ENCODE measurements at regions not wholly inside any gene's neighbourhood (a gene's known extent, or its start where the extent isn't known, plus 50 kb on each side); places are given as distances from the start of the nearest gene placed in this dataset.
"Not testable (repeated sequence)": the region's sequence is repeated elsewhere in the genome, so short reads cannot be mapped to it uniquely, and the experiment has no call there.

DNA sequence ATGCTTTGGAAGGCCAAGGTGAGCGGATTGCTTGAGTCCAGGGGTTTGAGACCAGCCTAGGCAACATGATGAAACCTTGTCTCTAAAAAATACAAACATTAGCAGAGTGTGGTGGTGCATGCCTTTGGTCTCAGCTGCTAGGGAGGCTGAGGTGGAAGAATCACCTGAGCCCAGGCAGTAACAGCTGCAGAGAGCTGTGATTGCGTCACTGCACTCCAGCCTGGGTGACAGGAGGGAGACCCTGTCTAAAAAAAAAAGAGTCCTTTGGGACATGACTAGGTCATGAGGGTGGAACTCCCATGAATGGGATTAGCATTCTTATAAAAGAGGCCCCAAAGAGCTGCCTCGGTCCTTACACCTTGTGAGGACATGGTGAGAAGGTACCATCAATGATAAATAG lies 436.0 kb upstream of the NR5A2 start:
- no peak overlapping the region for H3K27ac ChIP-seq (ENCODE audit: low read depth in 1 of 3, low read length in 2 of 3)
- WGBS, 3 donors = 92 to 97% (median 95%) methylated on average over 3 of the region's 3 CpGs
- H3K4me1 ChIP-seq (ENCODE audit: control insufficient read depth in 3 of 3, insufficient read depth in 2 of 3, low read depth in 1 of 3, low read length in 2 of 3) = no peaks in the 10 kb centered on the region
- FAIRE-seq (no peak), DNase-seq (no peak)
- no peak overlapping the region for H3K4me3 ChIP-seq (ENCODE audit: low read depth in 1 of 3, low read length in 3 of 3)
- H3K9me3 ChIP-seq (ENCODE audit: control insufficient read depth in 2 of 2, insufficient read depth in 1 of 2, low read depth in 1 of 2, low read length in 1 of 2) = no peaks in the 10 kb centered on the region
- no peaks in the 10 kb centered on the region for H3K27me3 ChIP-seq (ENCODE audit: control insufficient read depth in 3 of 3, insufficient read depth in 3 of 3, low read length in 3 of 3)
- H3K36me3 ChIP-seq (ENCODE audit: control insufficient read depth in 3 of 3, insufficient read depth in 2 of 3, low read depth in 1 of 3, low read length in 3 of 3) = no peaks in the 10 kb centered on the region

DNA sequence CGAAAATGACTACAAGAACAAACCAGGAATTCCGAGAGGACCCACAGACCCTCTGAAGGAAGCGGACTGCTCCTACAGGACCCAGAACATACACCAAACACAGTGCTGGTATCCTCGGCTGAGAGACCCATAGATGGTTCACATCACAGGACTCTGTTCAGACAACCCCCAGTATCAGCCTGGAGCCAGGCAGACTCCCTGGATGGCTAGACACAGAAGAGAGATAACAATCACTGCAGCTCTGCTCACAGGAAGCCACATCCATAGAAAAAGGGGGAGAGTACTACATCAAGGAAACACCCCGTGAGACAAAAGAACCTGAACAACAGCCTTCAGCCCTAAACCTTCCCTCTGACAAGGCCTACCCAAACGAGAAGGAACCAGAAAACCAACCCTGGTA lies 434.0 kb upstream of the NR5A2 start:
- H3K27me3 ChIP-seq (ENCODE audit: control insufficient read depth in 3 of 3, insufficient read depth in 3 of 3, low read length in 3 of 3) = no peaks in the 10 kb centered on the region
- FAIRE-seq (no peak), DNase-seq (no peak)
- H3K4me3 ChIP-seq (ENCODE audit: low read depth in 1 of 3, low read length in 3 of 3) = no peak overlapping the region
- H3K27ac ChIP-seq (ENCODE audit: low read depth in 1 of 3, low read length in 2 of 3) = no peak overlapping the region
- no peaks in the 10 kb centered on the region for H3K9me3 ChIP-seq (ENCODE audit: control insufficient read depth in 2 of 2, insufficient read depth in 1 of 2, low read depth in 1 of 2, low read length in 1 of 2)
- 77 to 81% (median 80%) methylated on average over 6 of the region's 6 CpGs for WGBS, 3 donors
- no peaks in the 10 kb centered on the region for H3K4me1 ChIP-seq (ENCODE audit: control insufficient read depth in 3 of 3, insufficient read depth in 2 of 3, low read depth in 1 of 3, low read length in 2 of 3)
- H3K36me3 ChIP-seq (ENCODE audit: control insufficient read depth in 3 of 3, insufficient read depth in 2 of 3, low read depth in 1 of 3, low read length in 3 of 3) = no peaks in the 10 kb centered on the region

DNA sequence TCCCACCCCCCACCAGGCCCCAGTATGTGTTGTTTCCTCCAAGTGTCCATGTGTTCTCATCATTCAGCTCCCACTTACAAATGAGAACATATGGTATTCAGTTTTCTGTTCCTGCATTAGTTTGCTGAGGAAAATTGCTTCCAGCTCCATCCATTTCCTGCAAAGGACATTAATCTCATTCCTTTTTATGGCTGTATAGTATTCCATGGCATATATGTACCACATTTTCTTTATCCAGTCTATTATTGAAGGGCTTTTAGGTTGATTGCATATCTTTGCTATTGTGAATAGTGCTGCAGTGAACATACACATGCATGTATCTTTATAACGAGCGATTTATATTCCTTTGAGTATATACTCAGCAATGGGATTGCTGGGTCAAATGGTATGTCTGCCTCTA lies 431.1 kb upstream of the NR5A2 start:
- not testable (repeated sequence) for H3K27ac ChIP-seq (ENCODE audit: low read depth in 1 of 3, low read length in 2 of 3); H3K4me1 ChIP-seq (ENCODE audit: control insufficient read depth in 3 of 3, insufficient read depth in 2 of 3, low read depth in 1 of 3, low read length in 2 of 3); H3K4me3 ChIP-seq (ENCODE audit: low read depth in 1 of 3, low read length in 3 of 3); H3K9me3 ChIP-seq (ENCODE audit: control insufficient read depth in 2 of 2, insufficient read depth in 1 of 2, low read depth in 1 of 2, low read length in 1 of 2); H3K27me3 ChIP-seq (ENCODE audit: control insufficient read depth in 3 of 3, insufficient read depth in 3 of 3, low read length in 3 of 3); DNase-seq; H3K36me3 ChIP-seq (ENCODE audit: control insufficient read depth in 3 of 3, insufficient read depth in 2 of 3, low read depth in 1 of 3, low read length in 3 of 3); FAIRE-seq
- 91 to 97% (median 95%) methylated on average over 2 of the region's 2 CpGs for WGBS, 3 donors

DNA sequence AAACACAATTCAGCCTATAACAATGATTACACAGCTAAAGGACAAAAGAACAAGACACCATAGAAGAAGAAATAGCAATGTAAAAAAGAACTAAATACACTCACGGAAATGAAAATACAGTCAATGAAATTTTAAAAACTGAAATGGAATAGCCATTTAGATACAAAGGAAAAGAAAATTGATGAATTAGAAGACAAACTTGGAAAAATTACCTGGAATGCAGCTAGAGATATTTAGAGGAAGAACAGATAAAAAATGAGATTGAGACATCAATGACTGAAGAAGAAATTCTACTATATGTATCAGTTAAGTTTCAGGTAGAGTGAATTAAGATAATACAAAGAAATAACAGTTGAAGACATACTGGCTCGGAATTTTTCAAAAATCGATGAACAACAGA lies 430.4 kb upstream of the NR5A2 start:
- H3K27ac ChIP-seq (ENCODE audit: low read depth in 1 of 3, low read length in 2 of 3) = no peak overlapping the region
- DNase-seq = no peak
- H3K36me3 ChIP-seq (ENCODE audit: control insufficient read depth in 3 of 3, insufficient read depth in 2 of 3, low read depth in 1 of 3, low read length in 3 of 3) = no peaks in the 10 kb centered on the region
- no peaks in the 10 kb centered on the region for H3K9me3 ChIP-seq (ENCODE audit: control insufficient read depth in 2 of 2, insufficient read depth in 1 of 2, low read depth in 1 of 2, low read length in 1 of 2)
- FAIRE-seq = no peak
- H3K4me3 ChIP-seq (ENCODE audit: low read depth in 1 of 3, low read length in 3 of 3) = no peak overlapping the region
- no peaks in the 10 kb centered on the region for H3K4me1 ChIP-seq (ENCODE audit: control insufficient read depth in 3 of 3, insufficient read depth in 2 of 3, low read depth in 1 of 3, low read length in 2 of 3)
- no peaks in the 10 kb centered on the region for H3K27me3 ChIP-seq (ENCODE audit: control insufficient read depth in 3 of 3, insufficient read depth in 3 of 3, low read length in 3 of 3)
- WGBS, 3 donors = 73 to 90% (median 90%) methylated on average over 3 of the region's 3 CpGs

DNA sequence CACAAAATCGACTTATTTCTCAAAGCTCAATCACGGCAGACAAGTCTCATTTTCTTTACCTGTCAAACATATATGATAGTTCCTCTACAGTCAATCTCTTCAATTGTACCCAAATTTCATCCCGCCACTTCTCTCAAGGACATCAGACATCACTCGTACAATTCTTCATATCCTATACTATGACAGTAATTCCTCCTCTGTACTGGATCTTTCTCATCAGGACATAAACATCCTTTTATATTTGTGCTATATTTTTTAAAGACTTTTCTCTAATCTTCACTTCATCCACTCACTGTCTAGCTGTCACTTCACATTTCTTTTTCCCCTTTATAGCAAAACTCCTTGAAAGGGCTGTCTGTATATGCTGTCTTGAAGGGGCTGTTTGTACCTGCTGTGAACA lies 419.1 kb upstream of the NR5A2 start:
- no peak overlapping the region for H3K27ac ChIP-seq (ENCODE audit: low read depth in 1 of 3, low read length in 2 of 3)
- no peaks in the 10 kb centered on the region for H3K9me3 ChIP-seq (ENCODE audit: control insufficient read depth in 2 of 2, insufficient read depth in 1 of 2, low read depth in 1 of 2, low read length in 1 of 2)
- no peak for FAIRE-seq
- no peak overlapping the region for H3K4me3 ChIP-seq (ENCODE audit: low read depth in 1 of 3, low read length in 3 of 3)
- no peaks in the 10 kb centered on the region for H3K4me1 ChIP-seq (ENCODE audit: control insufficient read depth in 3 of 3, insufficient read depth in 2 of 3, low read depth in 1 of 3, low read length in 2 of 3)
- WGBS, 3 donors = 85 to 98% (median 91%) methylated on average over 4 of the region's 4 CpGs
- no peaks in the 10 kb centered on the region for H3K27me3 ChIP-seq (ENCODE audit: control insufficient read depth in 3 of 3, insufficient read depth in 3 of 3, low read length in 3 of 3)
- H3K36me3 ChIP-seq (ENCODE audit: control insufficient read depth in 3 of 3, insufficient read depth in 2 of 3, low read depth in 1 of 3, low read length in 3 of 3) = no peaks in the 10 kb centered on the region
- DNase-seq = no peak

DNA sequence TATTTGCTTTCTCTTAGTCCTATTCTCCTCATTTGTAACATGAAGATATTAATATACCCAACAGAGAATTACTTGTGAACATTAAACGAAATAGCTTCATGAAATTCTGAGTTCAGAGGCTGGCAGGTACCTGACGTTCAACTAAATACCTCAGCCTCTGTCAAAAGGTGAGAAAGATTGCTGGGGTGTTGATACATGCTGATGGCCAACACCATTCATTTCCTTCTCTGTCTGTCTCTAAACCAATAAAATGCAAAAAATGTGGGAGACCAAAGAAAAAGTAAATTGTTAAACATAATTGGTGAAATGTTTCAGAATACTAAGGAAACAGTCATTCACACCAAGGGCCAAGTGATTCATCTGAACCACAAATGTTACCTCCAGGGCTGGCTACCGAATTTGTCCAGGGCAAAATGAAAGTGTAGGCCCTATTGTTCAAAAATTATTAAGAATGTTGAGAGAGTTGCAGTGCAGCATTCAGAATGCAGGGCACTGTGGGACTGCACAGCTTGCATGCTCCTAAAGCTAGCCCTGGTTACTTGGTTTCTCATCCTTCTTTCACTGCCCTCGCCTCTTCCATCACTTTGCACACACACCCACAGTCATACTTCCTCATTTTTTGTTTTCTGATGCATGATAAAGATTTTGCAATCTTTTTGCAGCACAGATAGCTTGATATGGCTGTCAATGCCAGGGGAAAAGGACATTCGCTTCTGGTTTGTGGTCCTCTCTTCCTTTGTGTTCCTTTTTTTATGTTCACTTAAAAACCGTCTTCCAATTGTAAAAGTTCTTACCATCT lies 414.3 kb upstream of the NR5A2 start:
- Histone ChIP-seq H3K27ac (ENCODE audit: low read depth in 1 of 3, low read length in 2 of 3) (no peak overlapping the region), H3K4me3 (ENCODE audit: low read depth in 1 of 3, low read length in 3 of 3) (no peak overlapping the region), H3K9me3 (ENCODE audit: control insufficient read depth in 2 of 2, insufficient read depth in 1 of 2, low read depth in 1 of 2, low read length in 1 of 2) (no peaks in the 10 kb centered on the region), H3K36me3 (ENCODE audit: control insufficient read depth in 3 of 3, insufficient read depth in 2 of 3, low read depth in 1 of 3, low read length in 3 of 3) (no peaks in the 10 kb centered on the region), H3K4me1 (ENCODE audit: control insufficient read depth in 3 of 3, insufficient read depth in 2 of 3, low read depth in 1 of 3, low read length in 2 of 3) (no peaks in the 10 kb centered on the region), H3K27me3 (ENCODE audit: control insufficient read depth in 3 of 3, insufficient read depth in 3 of 3, low read length in 3 of 3) (no peaks in the 10 kb centered on the region)
- no peak for DNase-seq
- no peak for FAIRE-seq
- 44 to 68% (median 60%) methylated on average over 6 of the region's 6 CpGs for WGBS, 3 donors

DNA sequence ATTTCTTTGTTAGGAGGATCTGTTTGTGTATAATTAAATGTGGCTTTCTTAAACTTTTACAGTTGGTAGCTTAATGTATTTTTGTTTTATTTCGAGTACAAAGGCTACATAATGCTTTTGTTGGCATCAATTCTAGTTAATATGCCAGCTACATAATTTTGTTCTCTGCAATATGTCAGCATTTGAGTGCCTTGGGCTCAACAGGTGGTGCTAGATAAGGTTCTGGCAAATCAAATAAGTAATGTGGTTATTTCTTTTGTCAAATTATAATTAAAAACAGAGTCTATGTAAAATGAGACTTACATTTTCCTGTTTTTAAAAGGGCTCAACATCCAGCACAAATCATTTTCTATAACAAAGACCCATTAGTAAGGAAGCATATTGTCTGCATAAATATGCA lies 410.6 kb upstream of the NR5A2 start:
- 24 to 35% (median 25%) methylated on average over 1 of the region's 1 CpG for WGBS, 3 donors
- Histone ChIP-seq H3K4me1 (ENCODE audit: control insufficient read depth in 3 of 3, insufficient read depth in 2 of 3, low read depth in 1 of 3, low read length in 2 of 3) (no peaks in the 10 kb centered on the region), H3K27ac (ENCODE audit: low read depth in 1 of 3, low read length in 2 of 3) (no peak overlapping the region), H3K27me3 (ENCODE audit: control insufficient read depth in 3 of 3, insufficient read depth in 3 of 3, low read length in 3 of 3) (no peaks in the 10 kb centered on the region), H3K36me3 (ENCODE audit: control insufficient read depth in 3 of 3, insufficient read depth in 2 of 3, low read depth in 1 of 3, low read length in 3 of 3) (no peaks in the 10 kb centered on the region), H3K9me3 (ENCODE audit: control insufficient read depth in 2 of 2, insufficient read depth in 1 of 2, low read depth in 1 of 2, low read length in 1 of 2) (no peaks in the 10 kb centered on the region), H3K4me3 (ENCODE audit: low read depth in 1 of 3, low read length in 3 of 3) (no peak overlapping the region)
- FAIRE-seq (no peak), DNase-seq (no peak)

DNA sequence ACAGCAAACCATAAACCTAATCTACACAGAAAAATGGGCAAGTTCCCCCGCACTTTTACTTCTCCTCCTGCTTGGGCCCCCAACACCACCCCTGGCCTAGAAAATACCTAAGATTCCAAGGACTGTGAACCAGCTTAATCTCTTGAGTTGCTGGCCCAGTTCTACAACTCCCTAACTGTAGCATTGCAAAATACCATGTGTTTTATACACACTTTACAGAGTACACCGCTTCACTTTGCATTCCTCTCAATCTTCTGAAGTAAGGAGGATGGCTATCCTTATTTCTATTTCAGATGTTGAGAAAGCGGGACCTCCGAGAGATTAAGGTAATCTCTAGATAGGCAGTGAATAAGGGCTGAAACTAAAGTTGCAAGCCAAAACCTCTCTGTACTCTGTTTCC lies 408.3 kb upstream of the NR5A2 start:
- no peak for DNase-seq
- no peaks in the 10 kb centered on the region for H3K27me3 ChIP-seq (ENCODE audit: control insufficient read depth in 3 of 3, insufficient read depth in 3 of 3, low read length in 3 of 3)
- 72 to 79% (median 79%) methylated on average over 4 of the region's 4 CpGs for WGBS, 3 donors
- no peaks in the 10 kb centered on the region for H3K4me1 ChIP-seq (ENCODE audit: control insufficient read depth in 3 of 3, insufficient read depth in 2 of 3, low read depth in 1 of 3, low read length in 2 of 3)
- H3K4me3 ChIP-seq (ENCODE audit: low read depth in 1 of 3, low read length in 3 of 3) = no peak overlapping the region
- FAIRE-seq = no peak
- no peaks in the 10 kb centered on the region for H3K36me3 ChIP-seq (ENCODE audit: control insufficient read depth in 3 of 3, insufficient read depth in 2 of 3, low read depth in 1 of 3, low read length in 3 of 3)
- no peaks in the 10 kb centered on the region for H3K9me3 ChIP-seq (ENCODE audit: control insufficient read depth in 2 of 2, insufficient read depth in 1 of 2, low read depth in 1 of 2, low read length in 1 of 2)
- no peak overlapping the region for H3K27ac ChIP-seq (ENCODE audit: low read depth in 1 of 3, low read length in 2 of 3)

DNA sequence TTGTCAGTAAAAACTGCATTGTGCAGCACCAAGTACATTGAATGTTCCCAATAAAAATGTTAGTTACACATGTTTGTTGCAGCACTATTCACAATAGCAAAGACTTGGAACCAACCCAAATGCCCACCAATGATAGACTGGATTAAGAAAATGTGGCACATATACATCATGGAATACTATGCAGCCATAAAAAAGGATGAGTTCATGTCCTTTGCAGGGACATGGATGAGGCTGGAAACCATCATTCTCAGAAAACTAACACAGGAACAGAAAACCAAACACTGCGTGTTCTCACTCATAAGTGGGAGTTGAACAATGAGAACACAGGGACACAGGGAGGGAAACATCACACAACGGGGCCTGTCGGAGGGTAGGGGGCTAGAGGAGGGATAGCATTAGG lies 401.3 kb upstream of the NR5A2 start:
- DNase-seq; H3K27me3 ChIP-seq (ENCODE audit: control insufficient read depth in 3 of 3, insufficient read depth in 3 of 3, low read length in 3 of 3); H3K9me3 ChIP-seq (ENCODE audit: control insufficient read depth in 2 of 2, insufficient read depth in 1 of 2, low read depth in 1 of 2, low read length in 1 of 2); H3K4me3 ChIP-seq (ENCODE audit: low read depth in 1 of 3, low read length in 3 of 3); H3K36me3 ChIP-seq (ENCODE audit: control insufficient read depth in 3 of 3, insufficient read depth in 2 of 3, low read depth in 1 of 3, low read length in 3 of 3); H3K27ac ChIP-seq (ENCODE audit: low read depth in 1 of 3, low read length in 2 of 3); H3K4me1 ChIP-seq (ENCODE audit: control insufficient read depth in 3 of 3, insufficient read depth in 2 of 3, low read depth in 1 of 3, low read length in 2 of 3); FAIRE-seq: not testable (repeated sequence)
- 80 to 91% (median 83%) methylated on average over 3 of the region's 3 CpGs for WGBS, 3 donors
